RWPE1 (cell line): ENCODE measurements at regions not wholly inside any gene's neighbourhood (a gene's known extent, or its start where the extent isn't known, plus 50 kb on each side); places are given as distances from the start of the nearest gene placed in this dataset.
"Not testable (repeated sequence)": the region's sequence is repeated elsewhere in the genome, so short reads cannot be mapped to it uniquely, and the experiment has no call there.

Experiments used
- CTCF ChIA-PET: fragments of 350-600 bp; sonication (Branson Sonifier 250); formaldehyde crosslinking; extraction: SDS; loops from one replicate; lab custom pipeline; 2021; lab: Yijun Ruan, JAX
- POLR2A ChIA-PET: fragments of 400-600 bp; formaldehyde crosslinking; extraction: SDS; loops from one replicate; lab custom pipeline; 2020; ENCODE audit warnings: antibody characterized with exemption; ENCODE audit not compliant: low non-redundant PET; lab: Yijun Ruan, JAX
- DNase-seq: peaks from one replicate; pipeline ENCODE4 v3.0.0; 2012; ENCODE audit warnings: low spot score
- H3K27ac ChIP-seq: fragments of 450-650 bp; 2 replicates; pipeline ENCODE4 v1.5.1; 2017
- TF ChIP-seq, protein P1 (sequence below): fragments of 450-650 bp; conservative IDR thresholded peaks from 2 replicates; pipeline ENCODE4 v1.5.1; 2017; ENCODE audit warnings: low read depth, mild to moderate bottlenecking

DNA sequence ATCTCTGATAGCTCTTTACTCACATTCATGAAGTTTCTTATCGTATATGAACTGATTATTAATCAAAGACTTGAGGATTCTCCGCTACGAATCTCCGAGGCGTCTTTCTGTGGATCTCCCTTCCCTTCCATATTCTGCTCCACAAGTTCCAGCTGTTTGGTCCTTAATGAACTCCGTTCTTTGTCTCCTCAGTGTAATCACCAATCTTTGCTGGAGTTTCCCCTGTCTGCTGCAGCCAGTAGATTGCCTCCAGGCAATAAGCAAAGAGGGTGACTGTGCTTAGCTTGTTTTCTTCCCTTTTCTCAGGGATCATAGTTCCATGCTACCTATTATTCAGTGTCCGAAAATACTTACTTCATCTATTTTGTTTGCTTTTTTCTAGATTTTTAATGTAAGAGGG, 169.6 kb upstream of the FOLH1 start:
- DNase-seq = no peak
- ChIA-PET CTCF (no interaction called here), POLR2A (no interaction called here)
- TF ChIP-seq, protein P1, sequence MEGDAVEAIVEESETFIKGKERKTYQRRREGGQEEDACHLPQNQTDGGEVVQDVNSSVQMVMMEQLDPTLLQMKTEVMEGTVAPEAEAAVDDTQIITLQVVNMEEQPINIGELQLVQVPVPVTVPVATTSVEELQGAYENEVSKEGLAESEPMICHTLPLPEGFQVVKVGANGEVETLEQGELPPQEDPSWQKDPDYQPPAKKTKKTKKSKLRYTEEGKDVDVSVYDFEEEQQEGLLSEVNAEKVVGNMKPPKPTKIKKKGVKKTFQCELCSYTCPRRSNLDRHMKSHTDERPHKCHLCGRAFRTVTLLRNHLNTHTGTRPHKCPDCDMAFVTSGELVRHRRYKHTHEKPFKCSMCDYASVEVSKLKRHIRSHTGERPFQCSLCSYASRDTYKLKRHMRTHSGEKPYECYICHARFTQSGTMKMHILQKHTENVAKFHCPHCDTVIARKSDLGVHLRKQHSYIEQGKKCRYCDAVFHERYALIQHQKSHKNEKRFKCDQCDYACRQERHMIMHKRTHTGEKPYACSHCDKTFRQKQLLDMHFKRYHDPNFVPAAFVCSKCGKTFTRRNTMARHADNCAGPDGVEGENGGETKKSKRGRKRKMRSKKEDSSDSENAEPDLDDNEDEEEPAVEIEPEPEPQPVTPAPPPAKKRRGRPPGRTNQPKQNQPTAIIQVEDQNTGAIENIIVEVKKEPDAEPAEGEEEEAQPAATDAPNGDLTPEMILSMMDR = no peak
- H3K27ac ChIP-seq = no peak overlapping the region

DNA sequence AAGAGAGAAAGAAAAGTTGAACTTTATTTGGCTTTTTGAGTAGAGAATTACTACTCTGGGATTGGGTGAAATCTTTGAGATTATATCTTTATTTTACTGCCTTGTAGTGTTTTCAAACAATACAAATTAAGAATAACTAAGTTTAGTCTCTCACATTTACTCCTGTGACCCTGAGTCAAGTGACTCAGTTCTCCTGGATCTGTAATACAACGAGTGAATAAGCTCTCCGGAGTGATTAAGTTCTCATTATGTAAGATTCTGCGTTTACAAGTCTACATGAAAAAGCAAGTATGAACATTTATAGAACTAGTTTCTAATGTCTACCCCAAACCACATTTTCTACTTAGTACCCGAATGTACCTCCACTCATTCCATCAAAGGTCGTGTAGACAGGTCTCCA, 165.5 kb upstream of the FOLH1 start:
- POLR2A ChIA-PET, CTCF ChIA-PET, DNase-seq: not testable (repeated sequence)

DNA sequence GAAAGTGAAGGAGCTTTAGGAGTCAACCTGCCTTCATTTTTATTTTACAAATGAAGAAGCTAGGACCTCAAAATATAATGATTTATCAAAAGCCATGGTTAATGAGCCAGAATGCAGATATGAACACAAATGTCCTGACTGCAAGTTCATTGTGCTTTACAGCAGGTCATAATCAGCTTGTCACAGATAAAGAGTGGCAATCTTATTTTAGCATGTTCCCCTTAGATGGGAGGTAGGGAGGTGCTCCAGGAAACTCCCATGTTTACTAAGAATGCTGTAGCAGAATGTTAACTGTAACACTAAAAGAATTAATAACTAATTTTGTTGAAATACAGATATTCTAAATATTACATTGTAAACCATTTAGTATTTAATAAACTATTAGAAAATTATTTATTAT, 165.0 kb upstream of the FOLH1 start:
- H3K27ac ChIP-seq, DNase-seq, CTCF ChIA-PET, POLR2A ChIA-PET: not testable (repeated sequence)

More for the DNA sequence above, 165.5 kb upstream of the FOLH1 start:
- not testable (repeated sequence) for H3K27ac ChIP-seq

DNA sequence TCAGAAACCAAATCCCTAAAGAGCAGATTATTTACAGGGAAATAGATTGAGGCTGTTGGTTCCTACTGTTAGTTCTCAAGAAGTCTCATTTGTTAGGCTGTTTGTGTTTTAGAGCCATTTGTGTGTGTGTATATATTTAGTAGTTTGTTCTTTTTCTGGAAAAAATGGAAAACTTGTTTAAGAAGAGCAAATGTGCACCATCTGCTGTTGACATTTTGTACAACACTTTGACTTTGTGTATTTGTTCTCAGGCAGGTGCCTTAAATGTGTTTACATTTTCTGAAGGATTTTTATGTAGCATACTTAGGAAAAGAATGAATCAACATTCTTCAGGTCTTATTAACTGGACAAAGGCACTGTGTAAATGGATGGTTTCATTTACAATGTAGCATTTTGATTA, 163.7 kb upstream of the FOLH1 start:
- DNase-seq, CTCF ChIA-PET, H3K27ac ChIP-seq, POLR2A ChIA-PET: not testable (repeated sequence)

DNA sequence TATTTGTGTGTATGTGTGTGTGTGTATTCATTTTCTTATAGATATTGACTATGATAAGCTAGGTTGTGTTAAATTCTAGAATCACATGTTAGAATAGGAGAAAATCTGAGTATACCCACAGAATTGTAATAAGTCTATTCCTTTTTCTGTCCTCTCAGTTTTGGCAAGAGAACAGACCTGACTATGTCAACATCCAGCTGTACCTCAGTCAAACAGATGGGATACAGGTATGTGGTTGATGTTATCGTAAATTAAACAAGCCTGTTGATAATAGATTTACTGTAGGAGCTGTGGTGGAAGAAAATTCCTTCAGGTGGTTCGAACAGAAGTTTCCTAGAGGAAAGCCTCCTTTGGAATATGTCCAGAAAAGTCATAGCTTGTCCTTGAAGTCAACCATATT, 160.2 kb upstream of the FOLH1 start:
- CTCF ChIA-PET = not testable (repeated sequence)

DNA sequence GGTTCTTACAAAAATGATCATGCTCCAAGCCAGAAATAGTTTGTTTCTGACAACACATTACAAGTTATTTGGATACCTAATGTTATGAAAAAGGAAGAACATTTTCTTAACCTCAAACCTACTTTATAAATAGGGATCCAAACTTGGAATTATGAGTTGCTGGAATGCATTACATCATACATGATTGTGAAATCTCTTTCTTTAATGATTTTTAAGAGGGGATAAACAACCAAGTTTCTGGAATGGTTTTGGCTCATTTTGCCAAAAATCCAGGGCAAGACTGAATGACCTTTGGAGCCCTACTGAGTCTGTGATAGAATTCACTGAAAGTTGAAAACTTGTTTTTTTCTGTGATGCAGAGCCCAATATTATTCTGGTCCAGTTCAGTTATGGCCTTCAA, 157.0 kb upstream of the FOLH1 start:
- H3K27ac ChIP-seq, POLR2A ChIA-PET, DNase-seq, CTCF ChIA-PET: not testable (repeated sequence)

More for the DNA sequence above, 160.2 kb upstream of the FOLH1 start:
- H3K27ac ChIP-seq, DNase-seq, POLR2A ChIA-PET: not testable (repeated sequence)

DNA sequence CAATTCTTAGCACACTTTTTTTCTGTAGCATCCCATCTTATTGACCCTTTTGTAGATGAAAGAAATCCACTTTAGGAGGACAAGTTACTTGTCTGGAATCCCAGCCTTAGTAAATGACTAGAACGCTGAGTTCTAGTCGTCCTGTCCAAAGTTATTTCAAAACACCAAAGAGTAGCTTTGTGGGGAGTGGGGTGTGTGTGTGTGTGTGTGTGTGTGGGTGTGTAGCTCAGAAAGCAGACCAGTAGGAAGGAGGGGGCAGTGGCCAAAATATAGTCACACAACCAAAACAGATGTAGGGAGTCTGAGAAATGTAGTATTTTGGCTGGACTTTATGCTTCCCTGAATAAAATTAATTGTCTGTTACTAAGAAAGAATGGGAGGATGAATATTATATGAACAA, 154.6 kb upstream of the FOLH1 start:
- H3K27ac ChIP-seq, CTCF ChIA-PET, DNase-seq, POLR2A ChIA-PET: not testable (repeated sequence)

DNA sequence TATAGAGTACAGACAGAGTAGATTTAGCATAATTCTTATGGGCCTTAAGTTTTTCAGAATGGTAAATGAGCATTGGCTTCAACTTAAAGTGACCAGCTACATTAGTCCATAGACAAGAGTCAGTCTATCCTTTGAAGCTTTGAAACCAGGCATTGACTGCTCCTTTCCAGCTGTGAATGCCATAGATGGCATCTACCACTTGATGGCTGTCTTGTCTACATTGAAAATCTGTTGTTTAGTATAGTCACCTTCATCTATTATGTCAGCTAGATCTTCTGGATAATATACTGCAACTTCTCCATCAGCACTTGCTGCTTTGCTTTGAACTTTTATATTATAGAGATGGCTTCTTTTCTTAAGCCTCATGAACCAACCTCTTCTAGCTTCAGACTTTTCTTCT, 146.1 kb upstream of the FOLH1 start:
- CTCF ChIA-PET, DNase-seq, POLR2A ChIA-PET, H3K27ac ChIP-seq: not testable (repeated sequence)

DNA sequence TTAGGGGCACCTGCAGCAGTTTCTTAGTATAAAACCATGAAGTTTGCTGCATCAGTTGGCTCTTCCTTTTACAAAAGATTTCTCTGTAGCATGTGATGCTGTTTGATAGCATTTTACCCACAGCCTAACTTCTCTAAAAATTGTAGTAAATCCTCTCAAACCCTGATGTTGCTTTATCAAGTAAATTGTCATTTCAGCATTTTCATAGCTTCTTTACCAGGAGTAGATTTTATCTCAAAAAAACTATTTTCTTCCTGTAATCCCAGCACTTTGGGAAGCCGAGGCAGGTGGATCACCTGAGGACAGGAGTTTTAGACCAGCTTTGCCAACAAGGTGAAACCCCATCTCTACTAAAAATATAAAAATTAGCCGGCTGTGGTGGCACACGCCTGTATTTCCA, 144.5 kb upstream of the FOLH1 start:
- DNase-seq, POLR2A ChIA-PET, H3K27ac ChIP-seq: not testable (repeated sequence)
- CTCF ChIA-PET = interaction anchor here (0.6 kb wide), 1 partner anchor 587 kb away, joined by 7 read pairs; no protein-coding TSS in a partner anchor

DNA sequence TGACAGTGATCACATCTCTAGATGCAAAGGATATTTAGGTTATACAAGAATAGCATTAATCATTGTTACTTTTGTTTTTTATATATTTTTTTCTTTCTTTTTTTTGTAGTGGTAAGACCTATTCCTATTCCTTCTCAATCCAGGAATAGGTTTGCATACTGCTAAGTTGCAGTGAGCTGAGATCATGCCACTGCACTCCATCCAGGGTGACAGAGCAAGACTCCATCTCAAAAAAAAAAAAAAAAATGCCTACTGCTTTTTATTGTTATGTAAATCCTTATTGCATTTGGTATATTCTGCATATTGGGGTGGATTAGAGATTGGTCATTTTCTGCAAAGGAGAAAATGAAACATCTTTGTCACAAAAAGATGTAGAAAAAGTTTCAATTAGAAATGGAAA, 138.2 kb upstream of the FOLH1 start:
- CTCF ChIA-PET, POLR2A ChIA-PET, DNase-seq, H3K27ac ChIP-seq: not testable (repeated sequence)

DNA sequence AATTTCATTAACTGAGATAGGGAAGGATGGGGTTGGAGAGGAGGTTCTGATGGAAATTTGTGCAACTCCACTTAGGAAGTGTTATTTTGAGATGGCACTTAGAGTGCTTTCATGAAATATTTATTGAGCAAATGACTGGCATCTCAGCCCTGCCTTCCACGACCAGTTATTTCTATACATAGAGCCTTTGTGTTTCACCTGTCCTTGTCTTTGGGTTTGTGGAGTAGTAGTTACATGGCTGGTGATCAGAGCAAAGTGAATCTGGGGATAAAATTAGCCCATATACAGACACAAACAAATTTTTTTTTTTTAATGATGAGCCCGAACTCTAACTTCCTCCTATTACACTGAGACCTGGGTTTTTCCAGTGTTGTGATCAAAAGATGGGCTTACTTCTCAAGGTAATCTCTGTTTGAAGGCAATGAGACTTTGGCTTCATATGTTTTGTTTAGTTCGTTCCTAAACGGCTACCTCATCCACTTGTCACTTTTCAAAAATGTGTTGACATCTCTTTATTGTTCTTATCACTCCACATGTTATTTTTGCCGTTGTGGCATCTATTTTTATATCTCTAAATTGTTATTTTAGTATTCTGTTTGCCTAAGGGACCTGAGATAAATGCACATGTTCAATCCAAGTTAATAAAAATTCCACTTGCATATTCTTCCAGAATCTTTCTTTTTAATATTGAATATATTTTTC, 120.2 kb upstream of the FOLH1 start:
- CTCF ChIA-PET, POLR2A ChIA-PET, DNase-seq, H3K27ac ChIP-seq: not testable (repeated sequence)

DNA sequence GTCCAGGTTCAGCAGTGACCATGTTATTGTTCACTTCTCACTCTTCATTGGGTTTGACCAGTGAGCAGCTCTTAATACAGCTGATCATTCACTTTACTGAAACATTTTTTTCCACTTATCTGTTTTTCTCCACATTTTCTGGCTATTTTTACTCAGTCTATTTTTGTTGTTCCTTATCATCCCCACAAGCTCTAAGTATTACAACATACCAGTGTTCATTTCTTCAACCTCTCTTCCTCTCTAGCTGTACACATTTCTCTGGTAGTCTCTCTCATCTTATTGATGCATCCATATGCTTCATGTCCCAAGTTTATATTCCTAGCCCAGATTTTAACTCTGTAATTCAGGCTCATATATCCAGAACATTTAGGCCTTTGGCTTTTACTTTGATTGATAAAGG, 119.4 kb upstream of the FOLH1 start:
- CTCF ChIA-PET = not testable (repeated sequence)

DNA sequence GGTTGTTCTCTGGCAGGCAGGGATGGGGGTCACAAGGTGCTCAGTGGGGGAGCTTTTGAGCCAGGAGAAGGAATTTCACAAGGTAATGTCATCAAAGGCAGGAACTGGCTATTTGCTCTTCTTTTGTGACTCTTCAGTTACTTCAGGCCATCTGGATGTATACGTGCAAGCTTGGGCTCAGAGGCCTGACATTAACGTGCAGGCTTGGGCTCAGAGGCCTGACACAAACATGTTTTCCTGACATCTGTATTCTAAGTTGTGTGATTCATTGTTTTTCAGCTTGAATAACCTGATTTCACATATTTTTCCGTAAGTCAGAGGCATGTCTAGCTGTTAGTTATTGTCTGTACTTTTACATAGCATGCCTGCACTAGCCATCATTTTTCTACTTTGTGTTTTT, 118.2 kb upstream of the FOLH1 start:
- POLR2A ChIA-PET, DNase-seq, H3K27ac ChIP-seq, CTCF ChIA-PET: not testable (repeated sequence)

More for the DNA sequence above, 119.4 kb upstream of the FOLH1 start:
- DNase-seq, H3K27ac ChIP-seq, POLR2A ChIA-PET: not testable (repeated sequence)
